ENCODE measurements at regions not wholly inside any gene's neighbourhood (a gene's known extent, or its start where the extent isn't known, plus 50 kb on each side); places are given as distances from the start of the nearest gene placed in this dataset.

- DNase-seq: peak in 1 of 2 donors; percentile 9
Measured at GRCh38 chr5:82349652-82350051, 71.5 kb upstream of the RPS23 start.

- no peak for DNase-seq
Measured at GRCh38 chr5:82348784-82349425, 70.8 kb upstream of the RPS23 start.

- no peak for DNase-seq
Measured at GRCh38 chr5:82347201-82347865, 69.2 kb upstream of the RPS23 start.

GRCh38 chr5:82346399-82347165, 68.4 kb upstream of the RPS23 start:
- DNase-seq: no peak

GRCh38 chr5:82345108-82345507, 67.0 kb upstream of the RPS23 start:
- no peak for DNase-seq

- no peak for DNase-seq
Measured at GRCh38 chr5:82341325-82341724, 63.2 kb upstream of the RPS23 start.

- no peak for DNase-seq
Measured at GRCh38 chr5:82340799-82341198, 62.6 kb upstream of the RPS23 start.

- DNase-seq: no peak
Measured at GRCh38 chr5:82339792-82340191, 61.6 kb upstream of the RPS23 start.

- DNase-seq: no peak
Measured at GRCh38 chr5:82338771-82339373, 60.7 kb upstream of the RPS23 start.

GRCh38 chr5:82336959-82337351, 58.8 kb upstream of the RPS23 start:
- no peak for DNase-seq

GRCh38 chr5:82336226-82336958, 58.2 kb upstream of the RPS23 start:
- DNase-seq: no peak

- no peak for DNase-seq
Measured at GRCh38 chr5:82335806-82336205, 57.7 kb upstream of the RPS23 start.

GRCh38 chr5:82334856-82335255, 56.7 kb upstream of the RPS23 start:
- DNase-seq: no peak

- no peak for DNase-seq
Measured at GRCh38 chr5:82334085-82334692, 56.0 kb upstream of the RPS23 start.

GRCh38 chr5:82332886-82333615, 54.9 kb upstream of the RPS23 start:
- DNase-seq: no peak

GRCh38 chr5:82332064-82332855, 54.1 kb upstream of the RPS23 start:
- DNase-seq: no peak

- no peak for DNase-seq
Measured at GRCh38 chr5:82331557-82331956, 53.4 kb upstream of the RPS23 start.

- no peak for DNase-seq
Measured at GRCh38 chr5:82330530-82331270, 52.5 kb upstream of the RPS23 start.

- DNase-seq: no peak
Measured at GRCh38 chr5:82329393-82329792, 51.2 kb upstream of the RPS23 start.
